WERI-Rb-1 (cell line): ENCODE measurements at regions not wholly inside any gene's neighbourhood (a gene's known extent, or its start where the extent isn't known, plus 50 kb on each side); places are given as distances from the start of the nearest gene placed in this dataset.
A peak's percentile ranks its signal among the peaks of the same experiment; 100 is the strongest.

Source experiments
- DNase-seq: peaks from one replicate; pipeline ENCODE4 v3.0.0-alpha.2; 2020
- H3K27ac ChIP-seq: fragments of 250-450 bp; sonication (Bioruptor Pico); 2 replicates; pipeline ENCODE4 v1.5.1; 2020; ENCODE audit warnings: mild to moderate bottlenecking, moderate library complexity
- H3K27me3 ChIP-seq: fragments of 250-450 bp; sonication (Bioruptor Pico); 2 replicates; pipeline ENCODE4 v1.5.1; 2021; ENCODE audit warnings: mild to moderate bottlenecking, low read depth, moderate library complexity; ENCODE audit not compliant: insufficient read depth, severe bottlenecking
- H3K36me3 ChIP-seq: fragments of 250-450 bp; sonication (Bioruptor Pico); 2 replicates; pipeline ENCODE4 v1.5.1; 2020; ENCODE audit warnings: mild to moderate bottlenecking, moderate library complexity
- H3K4me3 ChIP-seq: 2 replicates; pipeline ENCODE4 v1.5.1; 2011; ENCODE audit warnings: low read depth, mild to moderate bottlenecking, control low read depth, low read length
- H3K9me3 ChIP-seq: fragments of 250-450 bp; sonication (Bioruptor Pico); 2 replicates; pipeline ENCODE4 v1.5.1; 2021; ENCODE audit warnings: mild to moderate bottlenecking, moderate library complexity; ENCODE audit not compliant: severe bottlenecking
- CTCF ChIP-seq: IDR thresholded peaks from 2 replicates; pipeline ENCODE4 v1.5.1; 2011; ENCODE audit warnings: low read depth, mild to moderate bottlenecking, control low read depth, inconsistent platforms, low read length

- Histone ChIP-seq H3K27ac (no peak overlapping the region), H3K9me3 (peaks cover 6% of the 10 kb centered on the region), H3K27me3 (no peaks in the 10 kb centered on the region), H3K36me3 (no peaks in the 10 kb centered on the region), H3K4me3 (no peak overlapping the region)
- no peak for DNase-seq
- no peak for TF ChIP-seq CTCF
Measured at GRCh38 chr1:240000634-240001033, 91.0 kb upstream of the FMN2 start.

GRCh38 chr1:240001177-240001740, 90.4 kb upstream of the FMN2 start:
- H3K4me3 ChIP-seq = no peak overlapping the region
- no peak overlapping the region for H3K27ac ChIP-seq
- H3K9me3 ChIP-seq = peaks cover 6% of the 10 kb centered on the region
- no peak for DNase-seq
- H3K27me3 ChIP-seq = no peaks in the 10 kb centered on the region
- no peak for TF ChIP-seq CTCF
- no peaks in the 10 kb centered on the region for H3K36me3 ChIP-seq

GRCh38 chr1:240004086-240004749, 87.5 kb upstream of the FMN2 start:
- no peak overlapping the region for H3K4me3 ChIP-seq
- DNase-seq = peak; percentile 50
- peaks cover 9% of the 10 kb centered on the region for H3K9me3 ChIP-seq
- no peak overlapping the region for H3K27ac ChIP-seq
- H3K36me3 ChIP-seq = no peaks in the 10 kb centered on the region
- H3K27me3 ChIP-seq = no peaks in the 10 kb centered on the region
- peak; percentile 86 for TF ChIP-seq CTCF

- no peak for DNase-seq
- Histone ChIP-seq H3K27ac (no peak overlapping the region), H3K4me3 (no peak overlapping the region), H3K27me3 (no peaks in the 10 kb centered on the region), H3K9me3 (peaks cover 19% of the 10 kb centered on the region), H3K36me3 (no peaks in the 10 kb centered on the region)
- TF ChIP-seq CTCF = no peak
Measured at GRCh38 chr1:240005997-240006650, 85.6 kb upstream of the FMN2 start.

- Histone ChIP-seq H3K27ac (no peak overlapping the region), H3K4me3 (no peak overlapping the region), H3K9me3 (peaks cover 23% of the 10 kb centered on the region), H3K36me3 (no peaks in the 10 kb centered on the region), H3K27me3 (no peaks in the 10 kb centered on the region)
- DNase-seq = no peak
- 0 out of 2 replicates have a peak, but pooled peaks have one; percentile 15 for TF ChIP-seq CTCF
Measured at GRCh38 chr1:240008298-240008697, 83.4 kb upstream of the FMN2 start.
